SK-N-MC (cell line): ENCODE measurements at regions not wholly inside any gene's neighbourhood (a gene's known extent, or its start where the extent isn't known, plus 50 kb on each side); places are given as distances from the start of the nearest gene placed in this dataset.

Experiments
- EZH2 ChIP-seq: fragments of 200-600 bp; sonication (generic); IDR thresholded peaks from one replicate; pipeline ENCODE4 v1.6.1; 2017; ENCODE audit warnings: antibody characterized with exemption
- POLR2AphosphoS5 ChIP-seq: IDR thresholded peaks from 2 replicates; pipeline ENCODE4 v1.6.1; 2012; ENCODE audit warnings: mild to moderate bottlenecking, low read depth, low read length, borderline replicate concordance

GRCh38 chrX:4193500-4194155 lies 480.2 kb upstream of the PRKX start:
- TF ChIP-seq POLR2AphosphoS5: no peak
- no peak for TF ChIP-seq EZH2
